ENCODE measurements at regions not wholly inside any gene's neighbourhood (a gene's known extent, or its start where the extent isn't known, plus 50 kb on each side); places are given as distances from the start of the nearest gene placed in this dataset.
A peak's percentile ranks its signal among the peaks of the same experiment; 100 is the strongest.

- Histone ChIP-seq H3K79me2 (ENCODE audit: insufficient read depth, low read length) (no peaks in the 10 kb centered on the region), H4K20me1 (ENCODE audit: insufficient read depth, low read length) (no peaks in the 10 kb centered on the region), H3K9me3 (ENCODE audit: low read depth, low read length) (no peaks in the 10 kb centered on the region), H3K4me3 (ENCODE audit: insufficient read depth, low read length) (no peak overlapping the region), H2AFZ (ENCODE audit: low read length) (no peak overlapping the region), H3K4me1 (ENCODE audit: insufficient read depth, low read length) (peaks cover 3% of the 10 kb centered on the region), H3K27ac (ENCODE audit: low read depth, low read length) (no peak overlapping the region), H3K27me3 (ENCODE audit: insufficient read depth, low read length) (no peaks in the 10 kb centered on the region), H3K36me3 (ENCODE audit: insufficient read depth, low read length) (no peaks in the 10 kb centered on the region), H3K4me2 (ENCODE audit: insufficient read depth, low read length) (no peak overlapping the region)
- no peak for DNase-seq (ENCODE audit: insufficient read length, low spot score, missing footprints)
- no peak for TF ChIP-seq CTCF (IDR thresholded peaks at IDR 0.05; ENCODE audit: extremely low read depth, low read depth, low read length)
These were observed 98.4 kb upstream of the SEC11C start for GRCh38 chr18:59041296-59041695.

GRCh38 chr18:59041819-59042815 lies 97.6 kb upstream of the SEC11C start:
- H3K36me3 ChIP-seq (ENCODE audit: insufficient read depth, low read length): no peaks in the 10 kb centered on the region
- no peak overlapping the region for H3K27ac ChIP-seq (ENCODE audit: low read depth, low read length)
- H3K4me2 ChIP-seq (ENCODE audit: insufficient read depth, low read length): no peak overlapping the region
- peak overlapping the region; percentile 12 for H2AFZ ChIP-seq (ENCODE audit: low read length)
- no peaks in the 10 kb centered on the region for H3K9me3 ChIP-seq (ENCODE audit: low read depth, low read length)
- no peak overlapping the region for H3K4me3 ChIP-seq (ENCODE audit: insufficient read depth, low read length)
- H4K20me1 ChIP-seq (ENCODE audit: insufficient read depth, low read length): no peaks in the 10 kb centered on the region
- no peak for TF ChIP-seq CTCF (IDR thresholded peaks at IDR 0.05; ENCODE audit: extremely low read depth, low read depth, low read length)
- H3K4me1 ChIP-seq (ENCODE audit: insufficient read depth, low read length): peaks cover 3% of the 10 kb centered on the region
- peak; percentile 58 for DNase-seq (ENCODE audit: insufficient read length, low spot score, missing footprints)
- H3K27me3 ChIP-seq (ENCODE audit: insufficient read depth, low read length): no peaks in the 10 kb centered on the region
- no peaks in the 10 kb centered on the region for H3K79me2 ChIP-seq (ENCODE audit: insufficient read depth, low read length)

- Histone ChIP-seq H3K4me2 (ENCODE audit: insufficient read depth, low read length) (no peak overlapping the region), H3K36me3 (ENCODE audit: insufficient read depth, low read length) (no peaks in the 10 kb centered on the region), H2AFZ (ENCODE audit: low read length) (no peak overlapping the region), H4K20me1 (ENCODE audit: insufficient read depth, low read length) (no peaks in the 10 kb centered on the region), H3K4me3 (ENCODE audit: insufficient read depth, low read length) (no peak overlapping the region), H3K79me2 (ENCODE audit: insufficient read depth, low read length) (no peaks in the 10 kb centered on the region), H3K9me3 (ENCODE audit: low read depth, low read length) (no peaks in the 10 kb centered on the region), H3K27me3 (ENCODE audit: insufficient read depth, low read length) (no peaks in the 10 kb centered on the region), H3K27ac (ENCODE audit: low read depth, low read length) (no peak overlapping the region), H3K4me1 (ENCODE audit: insufficient read depth, low read length) (peaks cover 3% of the 10 kb centered on the region)
- DNase-seq (ENCODE audit: insufficient read length, low spot score, missing footprints): peak; percentile 18
- TF ChIP-seq CTCF (IDR thresholded peaks at IDR 0.05; ENCODE audit: extremely low read depth, low read depth, low read length): no peak
These were observed 94.8 kb upstream of the SEC11C start for GRCh38 chr18:59044855-59045254.

- no peak for TF ChIP-seq CTCF (IDR thresholded peaks at IDR 0.05; ENCODE audit: extremely low read depth, low read depth, low read length)
- H3K79me2 ChIP-seq (ENCODE audit: insufficient read depth, low read length): no peaks in the 10 kb centered on the region
- H4K20me1 ChIP-seq (ENCODE audit: insufficient read depth, low read length): no peaks in the 10 kb centered on the region
- H2AFZ ChIP-seq (ENCODE audit: low read length): no peak overlapping the region
- DNase-seq (ENCODE audit: insufficient read length, low spot score, missing footprints): no peak
- H3K36me3 ChIP-seq (ENCODE audit: insufficient read depth, low read length): no peaks in the 10 kb centered on the region
- no peak overlapping the region for H3K4me2 ChIP-seq (ENCODE audit: insufficient read depth, low read length)
- H3K4me3 ChIP-seq (ENCODE audit: insufficient read depth, low read length): no peak overlapping the region
- H3K27ac ChIP-seq (ENCODE audit: low read depth, low read length): no peak overlapping the region
- H3K4me1 ChIP-seq (ENCODE audit: insufficient read depth, low read length): no peaks in the 10 kb centered on the region
- no peaks in the 10 kb centered on the region for H3K9me3 ChIP-seq (ENCODE audit: low read depth, low read length)
- H3K27me3 ChIP-seq (ENCODE audit: insufficient read depth, low read length): no peaks in the 10 kb centered on the region
These were observed 92.2 kb upstream of the SEC11C start for GRCh38 chr18:59047321-59048047.

Measured in osteoblast (primary cell).